Parathyroid adenoma (tissue), 2 donors: ENCODE measurements at regions not wholly inside any gene's neighbourhood (a gene's known extent, or its start where the extent isn't known, plus 50 kb on each side); places are given as distances from the start of the nearest gene placed in this dataset.
A peak's percentile ranks its signal among the peaks of the same experiment; 100 is the strongest.

Experiments used
- H2AFZ ChIP-seq: fragments of 300-600 bp; sonication (generic); one replicate; pipeline ENCODE4 v1.7.0; 2017; ENCODE audit warnings: antibody characterized with exemption, mild to moderate bottlenecking
- H3K27ac ChIP-seq: fragments of 300-600 bp; sonication (generic); one replicate; pipeline ENCODE4 v1.7.0; 2017
- H3K27me3 ChIP-seq: fragments of 300-600 bp; sonication (generic); one replicate; pipeline ENCODE4 v1.7.0; 2017; ENCODE audit warnings: low read length; ENCODE audit not compliant: control insufficient read depth, insufficient read depth
- H3K36me3 ChIP-seq: fragments of 300-600 bp; sonication (generic); one replicate; pipeline ENCODE4 v1.7.0; 2017; ENCODE audit warnings: low read length; ENCODE audit not compliant: control insufficient read depth, insufficient read depth
- H3K4me1 ChIP-seq: fragments of 300-600 bp; sonication (generic); one replicate; pipeline ENCODE4 v1.7.0; 2017; ENCODE audit warnings: control low read depth
- H3K4me2 ChIP-seq: fragments of 300-600 bp; sonication (generic); one replicate; pipeline ENCODE4 v1.7.0; 2017; ENCODE audit warnings: low read length
- H3K4me3 ChIP-seq: fragments of 300-600 bp; sonication (generic); one replicate; pipeline ENCODE4 v1.7.0; 2017; ENCODE audit warnings: low read depth, low read length
- H3K79me2 ChIP-seq: fragments of 300-600 bp; sonication (generic); one replicate; pipeline ENCODE4 v1.7.0; 2017; ENCODE audit warnings: control low read depth
- H3K9ac ChIP-seq: fragments of 300-600 bp; sonication (generic); one replicate; pipeline ENCODE4 v1.7.0; 2017; ENCODE audit warnings: mild to moderate bottlenecking
- H3K9me3 ChIP-seq: fragments of 300-600 bp; sonication (generic); one replicate; pipeline ENCODE4 v1.7.0; 2017; ENCODE audit warnings: low read length; ENCODE audit not compliant: control insufficient read depth
- TF ChIP-seq, protein P1 (sequence below): fragments of 300-600 bp; sonication (generic); IDR thresholded peaks from one replicate; pipeline ENCODE4 v1.7.0; 2017; ENCODE audit warnings: antibody characterized with exemption, mild to moderate bottlenecking
- donor health status: primary hyperparathyroidism.

DNA sequence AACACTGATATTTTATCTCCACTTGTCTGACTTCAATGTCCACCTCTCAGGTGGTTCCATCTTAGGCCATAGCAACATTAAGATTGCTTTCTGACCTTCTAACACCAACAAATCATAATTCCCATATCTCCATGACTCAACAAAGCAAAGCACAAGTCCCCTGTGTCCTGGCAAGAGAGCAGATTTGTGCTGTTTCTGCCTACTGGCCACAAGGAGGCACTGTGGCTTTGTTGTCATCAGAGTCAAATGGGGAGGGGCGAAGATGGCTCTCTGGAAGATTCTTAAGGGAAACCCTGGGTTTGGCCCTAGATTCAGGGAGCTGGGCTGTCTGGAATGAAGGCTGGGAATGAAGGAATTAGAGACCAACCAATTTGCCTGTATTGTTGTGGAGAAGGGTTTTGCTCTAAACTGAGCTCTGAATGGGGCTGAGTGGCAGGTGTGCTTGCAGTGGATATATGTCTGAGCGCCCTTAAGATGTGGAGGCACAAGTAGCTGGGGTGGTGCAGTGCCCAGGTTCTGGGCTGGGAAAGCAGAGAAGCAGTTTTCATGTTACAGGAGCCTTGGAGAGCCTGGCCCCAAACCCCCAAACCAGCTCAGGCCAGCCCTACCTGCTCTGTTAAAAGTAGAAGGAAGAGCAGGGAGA lies 154.8 kb upstream of the PRSS58 start:
- Histone ChIP-seq H3K9me3 (no peaks in the 10 kb centered on the region), H3K9ac (no peak overlapping the region), H3K27me3 (no peaks in the 10 kb centered on the region), H3K79me2 (no peaks in the 10 kb centered on the region), H3K4me2 (no peak overlapping the region), H3K4me3 (no peak overlapping the region), H3K36me3 (no peaks in the 10 kb centered on the region), H3K4me1 (no peaks in the 10 kb centered on the region), H3K27ac (no peak overlapping the region), H2AFZ (peak overlapping the region; percentile 10)
- TF ChIP-seq, protein P1, sequence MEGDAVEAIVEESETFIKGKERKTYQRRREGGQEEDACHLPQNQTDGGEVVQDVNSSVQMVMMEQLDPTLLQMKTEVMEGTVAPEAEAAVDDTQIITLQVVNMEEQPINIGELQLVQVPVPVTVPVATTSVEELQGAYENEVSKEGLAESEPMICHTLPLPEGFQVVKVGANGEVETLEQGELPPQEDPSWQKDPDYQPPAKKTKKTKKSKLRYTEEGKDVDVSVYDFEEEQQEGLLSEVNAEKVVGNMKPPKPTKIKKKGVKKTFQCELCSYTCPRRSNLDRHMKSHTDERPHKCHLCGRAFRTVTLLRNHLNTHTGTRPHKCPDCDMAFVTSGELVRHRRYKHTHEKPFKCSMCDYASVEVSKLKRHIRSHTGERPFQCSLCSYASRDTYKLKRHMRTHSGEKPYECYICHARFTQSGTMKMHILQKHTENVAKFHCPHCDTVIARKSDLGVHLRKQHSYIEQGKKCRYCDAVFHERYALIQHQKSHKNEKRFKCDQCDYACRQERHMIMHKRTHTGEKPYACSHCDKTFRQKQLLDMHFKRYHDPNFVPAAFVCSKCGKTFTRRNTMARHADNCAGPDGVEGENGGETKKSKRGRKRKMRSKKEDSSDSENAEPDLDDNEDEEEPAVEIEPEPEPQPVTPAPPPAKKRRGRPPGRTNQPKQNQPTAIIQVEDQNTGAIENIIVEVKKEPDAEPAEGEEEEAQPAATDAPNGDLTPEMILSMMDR: peak; percentile 64

DNA sequence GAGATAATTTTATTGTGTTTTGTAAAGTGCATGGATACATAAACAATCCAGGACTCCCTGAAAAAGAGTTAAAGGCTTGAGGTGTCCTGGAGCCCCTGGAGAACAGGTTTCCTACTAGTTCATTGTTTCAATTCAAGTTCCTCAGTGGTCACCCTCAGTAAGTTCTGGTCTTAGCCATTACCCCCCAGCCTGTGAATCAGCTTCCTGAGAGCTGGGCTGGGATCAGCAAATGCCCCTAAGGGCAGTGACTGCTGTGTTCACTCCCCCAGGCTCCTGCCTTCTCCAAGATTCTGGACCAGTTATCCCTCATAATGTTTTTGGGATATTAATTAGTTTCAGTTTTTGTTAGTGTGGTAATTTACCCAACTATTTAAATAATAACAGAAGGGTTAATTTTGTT lies 151.6 kb upstream of the PRSS58 start:
- no peak overlapping the region for H3K4me3 ChIP-seq
- no peak overlapping the region for H3K27ac ChIP-seq
- no peaks in the 10 kb centered on the region for H3K27me3 ChIP-seq
- TF ChIP-seq, protein P1: no peak
- no peak overlapping the region for H2AFZ ChIP-seq
- no peaks in the 10 kb centered on the region for H3K36me3 ChIP-seq
- no peaks in the 10 kb centered on the region for H3K79me2 ChIP-seq
- H3K4me1 ChIP-seq: no peaks in the 10 kb centered on the region
- no peaks in the 10 kb centered on the region for H3K9me3 ChIP-seq
- no peak overlapping the region for H3K4me2 ChIP-seq
- H3K9ac ChIP-seq: no peak overlapping the region

DNA sequence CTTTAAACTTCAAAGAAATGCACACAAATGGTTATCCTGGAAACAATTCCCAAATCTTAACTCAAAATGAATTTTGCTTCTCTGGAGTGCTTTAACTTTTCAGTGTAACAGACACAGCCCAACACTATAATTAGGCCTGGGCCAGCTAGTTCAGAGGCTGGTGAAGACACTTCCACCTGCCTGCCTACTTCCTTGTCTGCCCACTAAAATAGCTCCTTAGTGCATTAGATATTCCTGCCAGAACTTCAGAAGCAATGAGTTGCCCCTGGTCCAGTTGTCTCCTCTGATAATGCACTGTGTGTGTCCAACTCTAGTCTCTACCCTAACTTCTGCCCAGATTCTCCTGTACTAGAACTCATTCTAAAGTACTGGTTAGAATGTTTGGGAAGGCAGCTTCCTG lies 150.9 kb upstream of the PRSS58 start:
- Histone ChIP-seq H3K36me3 (no peaks in the 10 kb centered on the region), H3K4me1 (no peaks in the 10 kb centered on the region), H3K9me3 (no peaks in the 10 kb centered on the region), H3K4me2 (no peak overlapping the region), H3K9ac (no peak overlapping the region), H3K27ac (no peak overlapping the region), H3K4me3 (no peak overlapping the region), H3K79me2 (no peaks in the 10 kb centered on the region), H2AFZ (no peak overlapping the region), H3K27me3 (no peaks in the 10 kb centered on the region)
- TF ChIP-seq, protein P1: no peak

DNA sequence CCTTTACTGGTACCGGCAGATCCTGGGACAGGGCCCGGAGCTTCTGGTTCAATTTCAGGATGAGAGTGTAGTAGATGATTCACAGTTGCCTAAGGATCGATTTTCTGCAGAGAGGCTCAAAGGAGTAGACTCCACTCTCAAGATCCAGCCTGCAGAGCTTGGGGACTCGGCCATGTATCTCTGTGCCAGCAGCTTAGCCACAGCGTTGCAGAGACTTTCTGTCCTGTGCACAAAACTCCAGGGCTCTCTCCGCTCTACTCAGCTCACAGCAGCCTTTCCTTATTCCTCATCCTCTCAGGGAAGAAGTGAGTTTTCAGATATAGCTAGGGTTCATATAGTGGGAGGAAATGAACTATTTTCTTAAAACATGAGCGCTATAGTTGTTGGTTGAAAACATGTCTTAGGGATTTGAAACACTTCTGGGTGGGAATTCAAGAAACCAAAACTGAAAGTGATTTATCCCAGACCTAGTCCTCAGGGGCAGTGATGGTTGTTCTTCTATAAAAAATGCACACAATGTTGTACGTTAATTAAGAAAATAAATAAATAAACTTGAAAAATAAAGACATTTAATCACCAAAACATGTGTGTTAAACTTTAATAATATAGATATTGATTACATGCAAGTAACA lies 150.2 kb upstream of the PRSS58 start:
- H3K27ac ChIP-seq: no peak overlapping the region

More for the DNA sequence above, 150.2 kb upstream of the PRSS58 start:
- Histone ChIP-seq H3K36me3 (no peaks in the 10 kb centered on the region), H2AFZ (peak overlapping the region; percentile 5), H3K4me2 (no peak overlapping the region), H3K9ac (no peak overlapping the region), H3K4me3 (no peak overlapping the region), H3K27me3 (no peaks in the 10 kb centered on the region), H3K4me1 (no peaks in the 10 kb centered on the region), H3K79me2 (no peaks in the 10 kb centered on the region), H3K9me3 (no peaks in the 10 kb centered on the region)
- TF ChIP-seq, protein P1: no peak
